GM21390 (cell line): ENCODE measurements at regions not wholly inside any gene's neighbourhood (a gene's known extent, or its start where the extent isn't known, plus 50 kb on each side); places are given as distances from the start of the nearest gene placed in this dataset.

Source experiments
- ATAC-seq: cut with Tn5 transposase; IDR thresholded peaks from one replicate; pipeline ENCODE4 v1.9.1; 2021; ENCODE audit not compliant: unreplicated experiment

GRCh38 chrX:139126493-139126892 lies 404.0 kb upstream of the F9 start:
- peak; percentile 77 for ATAC-seq

- no peak for ATAC-seq
Observed at GRCh38 chrX:139125916-139126315, 404.6 kb upstream of the F9 start.

GRCh38 chrX:139121616-139122286 lies 408.8 kb upstream of the F9 start:
- ATAC-seq = no peak

GRCh38 chrX:139120760-139121159 lies 409.2 kb upstream of the FGF13 start:
- ATAC-seq = no peak

GRCh38 chrX:139113708-139114107 lies 402.2 kb upstream of the FGF13 start:
- ATAC-seq = no peak

- ATAC-seq = no peak
Observed at GRCh38 chrX:139112432-139112831, 400.9 kb upstream of the FGF13 start.

- ATAC-seq = no peak
Observed at GRCh38 chrX:139106069-139106468, 394.6 kb upstream of the FGF13 start.

- ATAC-seq = no peak
Observed at GRCh38 chrX:139094671-139095592, 383.4 kb upstream of the FGF13 start.

- no peak for ATAC-seq
Observed at GRCh38 chrX:139093201-139093600, 381.7 kb upstream of the FGF13 start.

GRCh38 chrX:139091878-139092277 lies 380.4 kb upstream of the FGF13 start:
- no peak for ATAC-seq

- ATAC-seq = no peak
Observed at GRCh38 chrX:139091066-139091465, 379.5 kb upstream of the FGF13 start.

- no peak for ATAC-seq
Observed at GRCh38 chrX:139086246-139086645, 374.7 kb upstream of the FGF13 start.

GRCh38 chrX:139085404-139085803 lies 373.9 kb upstream of the FGF13 start:
- ATAC-seq = no peak

GRCh38 chrX:139083191-139083590 lies 371.7 kb upstream of the FGF13 start:
- ATAC-seq = no peak

- no peak for ATAC-seq
Observed at GRCh38 chrX:139081965-139082364, 370.4 kb upstream of the FGF13 start.

GRCh38 chrX:139079789-139080188 lies 368.3 kb upstream of the FGF13 start:
- no peak for ATAC-seq

GRCh38 chrX:139078761-139079280 lies 367.3 kb upstream of the FGF13 start:
- ATAC-seq = no peak

GRCh38 chrX:139078342-139078741 lies 366.8 kb upstream of the FGF13 start:
- no peak for ATAC-seq

- ATAC-seq = no peak
Observed at GRCh38 chrX:139077281-139078250, 366.0 kb upstream of the FGF13 start.

- no peak for ATAC-seq
Observed at GRCh38 chrX:139063364-139063763, 351.8 kb upstream of the FGF13 start.
